H1 (cell line): ENCODE measurements at regions not wholly inside any gene's neighbourhood (a gene's known extent, or its start where the extent isn't known, plus 50 kb on each side); places are given as distances from the start of the nearest gene placed in this dataset.

Source experiments
- CTCF ChIA-PET: fragments of 300-600 bp; sonication (Branson Sonifier 250); formaldehyde crosslinking; loops from one replicate; lab custom pipeline; 2021; ENCODE audit not compliant: partially characterized antibody; lab: Charles Lee
- POLR2A ChIA-PET: fragments of 300-600 bp; sonication (Branson Sonifier 250); formaldehyde crosslinking; loops from one replicate; lab custom pipeline; 2021; ENCODE audit warnings: inconsistent platforms; ENCODE audit not compliant: partially characterized antibody; lab: Charles Lee
- DNase-seq, 2 experiments: peaks; one replicate each; pipeline versions ENCODE4 v3.0.0 to v3.0.0-alpha.2; 2010 to 2022; ENCODE audit warnings: low spot score in 2 of 2, low read depth in 1 of 2, mixed read lengths in 1 of 2
- FAIRE-seq: peaks from 2 replicates; lab custom pipeline; 2011; peaks lifted over from hg19 to GRCh38; lab: Jason Lieb, UNC
- H2AFZ ChIP-seq: 2 replicates; pipeline ENCODE4 v1.8.1; 2012; ENCODE audit warnings: low read length, inconsistent platforms
- H2AK5ac ChIP-seq: 2 replicates; pipeline ENCODE4 v1.6.1; 2013; ENCODE audit warnings: low read depth, low read length
- H2BK120ac ChIP-seq: replicated peaks from 2 replicates; pipeline ENCODE3; 2013; ENCODE audit warnings: low read depth, low read length, inconsistent platforms
- H2BK12ac ChIP-seq: 2 replicates; pipeline ENCODE4 v1.6.1; 2013; ENCODE audit warnings: low read depth, low read length
- H2BK15ac ChIP-seq: 2 replicates; pipeline ENCODE4 v1.6.1; 2013; ENCODE audit warnings: low read length
- H2BK20ac ChIP-seq: 2 replicates; pipeline ENCODE4 v1.6.1; 2013; ENCODE audit warnings: low read length
- H2BK5ac ChIP-seq: 2 replicates; pipeline ENCODE4 v1.6.1; 2013; ENCODE audit warnings: low read depth, low read length
- H3K14ac ChIP-seq: 2 replicates; pipeline ENCODE4 v1.6.1; 2013; ENCODE audit warnings: inconsistent platforms; ENCODE audit not compliant: insufficient read length
- H3K18ac ChIP-seq: 2 replicates; pipeline ENCODE4 v1.6.1; 2013; ENCODE audit warnings: low read length; ENCODE audit errors: extremely low read depth
- H3K23ac ChIP-seq: 2 replicates; pipeline ENCODE4 v1.6.1; 2013; ENCODE audit warnings: inconsistent platforms; ENCODE audit not compliant: insufficient read length
- H3K23me2 ChIP-seq: 2 replicates; pipeline ENCODE4 v1.6.1; 2013; ENCODE audit warnings: low read depth, low read length
- H3K27ac ChIP-seq: 2 replicates; pipeline ENCODE4 v1.6.1; 2011; ENCODE audit warnings: low read depth, low read length, inconsistent platforms
- H3K27me3 ChIP-seq, 4 experiments: replicated peaks in 1 of 4; 1 replicate in 1 of 4; 2 replicates in 3 of 4; pipeline versions ENCODE4 v1.6.1 to v1.8.1; 2011 to 2013; ENCODE audit warnings: low read length in 3 of 4, mild to moderate bottlenecking in 3 of 4, inconsistent platforms in 2 of 4, mixed read lengths in 2 of 4, moderate library complexity in 1 of 4; ENCODE audit not compliant: control insufficient read depth in 3 of 4, insufficient read depth in 3 of 4; ENCODE audit errors: extremely low read depth in 1 of 4
- H3K36me3 ChIP-seq, 4 experiments: 2 replicates each; pipeline versions ENCODE4 v1.6.1 to v1.8.1; 2011 to 2013; ENCODE audit warnings: mild to moderate bottlenecking in 4 of 4, low read length in 3 of 4, moderate library complexity in 2 of 4, control low read depth in 1 of 4, inconsistent platforms in 1 of 4; ENCODE audit not compliant: insufficient read depth in 4 of 4, control insufficient read depth in 2 of 4
- H3K4ac ChIP-seq: replicated peaks from 2 replicates; pipeline ENCODE3; 2013; ENCODE audit warnings: low read length, low read depth, mixed read lengths, inconsistent platforms; ENCODE audit not compliant: insufficient read length
- H3K4me1 ChIP-seq, 4 experiments: replicated peaks in 1 of 4; 1 replicate in 1 of 4; 2 replicates in 3 of 4; pipeline versions ENCODE4 v1.6.1 to v1.8.1; 2011 to 2013; ENCODE audit warnings: low read length in 3 of 4, inconsistent platforms in 2 of 4, mixed read lengths in 1 of 4; ENCODE audit not compliant: insufficient read depth in 4 of 4, control insufficient read depth in 3 of 4
- H3K4me2 ChIP-seq, 2 experiments: 2 replicates each; pipeline versions ENCODE4 v1.6.1 to v1.8.1; 2011 to 2013; ENCODE audit warnings: low read depth in 2 of 2, low read length in 2 of 2, control low read depth in 1 of 2, inconsistent platforms in 1 of 2, mild to moderate bottlenecking in 1 of 2; ENCODE audit not compliant: insufficient read depth in 1 of 2
- H3K4me3 ChIP-seq, 4 experiments: fragments of 200-600, 300-600 bp in 1 of 4; sonication (generic), shearing (Covaris generic), sonication (Bioruptor Twin) in 1 of 4; 2 replicates each; pipeline versions ENCODE4 v1.5.1 to v1.8.1; 2011 to 2016; ENCODE audit warnings: low read length in 4 of 4, low read depth in 3 of 4, control low read depth in 2 of 4, inconsistent platforms in 2 of 4, mild to moderate bottlenecking in 2 of 4, mixed read lengths in 1 of 4, moderate library complexity in 1 of 4; ENCODE audit not compliant: insufficient read depth in 2 of 4; ENCODE audit errors: extremely low read depth in 1 of 4
- H3K56ac ChIP-seq: replicated peaks from 2 replicates; pipeline ENCODE3; 2013; ENCODE audit warnings: low read depth, mild to moderate bottlenecking, mixed read lengths, low read length, inconsistent platforms; ENCODE audit not compliant: insufficient read length
- H3K79me1 ChIP-seq: 2 replicates; pipeline ENCODE4 v1.6.1; 2013; ENCODE audit warnings: low read depth, low read length, control low read depth
- H3K79me2 ChIP-seq, 2 experiments: 2 replicates each; pipeline versions ENCODE4 v1.6.1 to v1.8.1; 2012 to 2013; ENCODE audit warnings: low read length in 2 of 2, mild to moderate bottlenecking in 2 of 2, inconsistent platforms in 1 of 2; ENCODE audit not compliant: insufficient read depth in 2 of 2, control insufficient read depth in 1 of 2
- H3K9ac ChIP-seq, 4 experiments: replicated peaks in 1 of 4; 1 replicate in 1 of 4; 2 replicates in 3 of 4; pipeline versions ENCODE4 v1.6.1 to v1.8.1; 2011 to 2013; ENCODE audit warnings: low read depth in 3 of 4, low read length in 3 of 4, control low read depth in 2 of 4, mild to moderate bottlenecking in 2 of 4, moderate library complexity in 2 of 4, inconsistent platforms in 1 of 4; ENCODE audit errors: extremely low read depth in 1 of 4
- H3K9me3 ChIP-seq, 2 experiments: 2 replicates each; pipeline versions ENCODE4 v1.6.1 to v1.8.1; 2012 to 2013; ENCODE audit warnings: mild to moderate bottlenecking in 2 of 2, moderate library complexity in 2 of 2, control low read depth in 1 of 2, inconsistent platforms in 1 of 2, low read depth in 1 of 2, low read length in 1 of 2, mixed read lengths in 1 of 2; ENCODE audit not compliant: insufficient read depth in 2 of 2
- H4K20me1 ChIP-seq, 2 experiments: replicated peaks in 1 of 2; 2 replicates each; pipeline versions ENCODE3 to v1.8.1; 2011 to 2013; ENCODE audit warnings: inconsistent platforms in 2 of 2, low read length in 2 of 2, mild to moderate bottlenecking in 1 of 2; ENCODE audit not compliant: insufficient read depth in 2 of 2, control insufficient read depth in 1 of 2
- H4K5ac ChIP-seq: 2 replicates; pipeline ENCODE4 v1.6.1; 2013; ENCODE audit warnings: low read length, low read depth, mixed read lengths, inconsistent platforms; ENCODE audit not compliant: insufficient read length
- H4K8ac ChIP-seq: 2 replicates; pipeline ENCODE4 v1.8.0; 2013; ENCODE audit warnings: mild to moderate bottlenecking, moderate library complexity, low read length, inconsistent platforms; ENCODE audit not compliant: insufficient read depth; ENCODE audit errors: extremely low read depth
- H4K91ac ChIP-seq: replicated peaks from 2 replicates; pipeline ENCODE3; 2013; ENCODE audit warnings: low read length, mixed read lengths, inconsistent platforms; ENCODE audit not compliant: insufficient read length
- CHD2 ChIP-seq: IDR thresholded peaks from 2 replicates; pipeline ENCODE4 v1.6.1; 2012; ENCODE audit warnings: low read length, improper control_type of control experiment
- CREB1 ChIP-seq: IDR thresholded peaks from 2 replicates; pipeline ENCODE4 v1.6.1; 2012; ENCODE audit warnings: inconsistent platforms
- CTCF ChIP-seq, 3 experiments: IDR thresholded peaks; 1 replicate in 2 of 3; 2 replicates in 1 of 3; pipeline versions ENCODE4 v1.5.1 to v1.6.1; 2011; ENCODE audit warnings: low read length in 3 of 3, mild to moderate bottlenecking in 3 of 3, inconsistent platforms in 2 of 3, low read depth in 1 of 3, moderate library complexity in 1 of 3; ENCODE audit not compliant: insufficient read depth in 1 of 3; ENCODE audit errors: control extremely low read depth in 1 of 3
- KDM5A ChIP-seq: fragments of 200-600 bp; IDR thresholded peaks from 2 replicates; pipeline ENCODE4 v1.7.1; 2012; ENCODE audit warnings: mild to moderate bottlenecking, low read length, inconsistent platforms, mixed read lengths
- MAFK ChIP-seq: IDR thresholded peaks from 2 replicates; pipeline ENCODE4 v1.6.1; 2012; ENCODE audit warnings: low read depth, mild to moderate bottlenecking, improper control_type of control experiment, low read length
- SRF ChIP-seq: IDR thresholded peaks from 2 replicates; pipeline ENCODE4 v1.6.1; 2011; ENCODE audit warnings: mild to moderate bottlenecking, low read depth, low read length, moderate library complexity
- WGBS, 2 experiments: shearing (Covaris generic) in 1 of 2; methylation state at CpG; one replicate each; pipeline versions ENCODE4 v1.1.6 to v1.1.7; 2013 to 2015; ENCODE audit warnings: low lambda C conversion rate in 2 of 2, mixed read lengths in 2 of 2, inconsistent platforms in 1 of 2, low coverage in 1 of 2, missing lambda C conversion rate in 1 of 2; ENCODE audit not compliant: insufficient replicate concordance in 2 of 2, insufficient coverage in 1 of 2, insufficient read length in 1 of 2; ENCODE audit errors: extremely low coverage in 1 of 2, missing lambda C conversion rate in 1 of 2; 5-methylcytosine and 5-hydroxymethylcytosine counted together

GRCh38 chr10:8418631-8419030, 364.1 kb downstream of the GATA3 start:
- Histone ChIP-seq H2BK20ac (no peak overlapping the region), H2BK15ac (no peak overlapping the region), H3K23me2 (no peaks in the 10 kb centered on the region), H2AFZ (no peak overlapping the region), H3K23ac (no peak overlapping the region), H2BK12ac (no peak overlapping the region), H3K27me3 (no peaks in the 10 kb centered on the region), H3K14ac (no peak overlapping the region), H3K18ac (no peak overlapping the region), H3K9me3 (no peaks in the 10 kb centered on the region), H2BK120ac (no peak overlapping the region), H4K20me1 (no peaks in the 10 kb centered on the region), H2BK5ac (no peak overlapping the region), H3K56ac (no peak overlapping the region), H4K91ac (no peak overlapping the region), H3K4me1 (no peaks in the 10 kb centered on the region), H2AK5ac (no peak overlapping the region), H3K79me1 (no peaks in the 10 kb centered on the region), H3K4me3 (no peak overlapping the region), H3K4me2 (no peak overlapping the region), H4K8ac (no peak overlapping the region), H3K36me3 (no peaks in the 10 kb centered on the region), H3K79me2 (no peaks in the 10 kb centered on the region), H3K4ac (no peak overlapping the region), H4K5ac (no peak overlapping the region), H3K9ac (no peak overlapping the region), H3K27ac (no peak overlapping the region)
- WGBS, 2 experiments, result 85% methylated on average over 4 of the region's 4 CpGs; no CpG with 5 or more reads in 1 of the 2 experiments
- DNase-seq, result no peak
- POLR2A ChIA-PET, result no interaction called here
- FAIRE-seq, result no peak
- CTCF ChIA-PET, result interaction anchor here (1.0 kb wide), 1 partner anchor 8 kb away, joined by 3 read pairs; no protein-coding TSS in a partner anchor
- no peak for TF ChIP-seq CHD2
- TF ChIP-seq SRF, result no peak
- no peak for TF ChIP-seq MAFK
- no peak for TF ChIP-seq CREB1
- no peak for TF ChIP-seq KDM5A
- TF ChIP-seq CTCF (IDR thresholded peaks at IDR 0.05; ENCODE audit: control extremely low read depth in 1 of 3, insufficient read depth in 1 of 3, low read depth in 1 of 3, low read length in 3 of 3), result no peak
